GM23248 (cell line): ENCODE measurements at regions not wholly inside any gene's neighbourhood (a gene's known extent, or its start where the extent isn't known, plus 50 kb on each side); places are given as distances from the start of the nearest gene placed in this dataset.

Experiments
- DNase-seq: peaks from one replicate; pipeline ENCODE4 v3.0.0-alpha.2; 2015
- H2AFZ ChIP-seq: fragments of 200-600 bp; sonication (generic); 2 replicates; pipeline ENCODE4 v1.6.1; 2016; ENCODE audit warnings: antibody characterized with exemption
- H3F3A ChIP-seq: fragments of 200-600 bp; sonication (generic); 2 replicates; pipeline ENCODE4 v1.6.1; 2016; ENCODE audit warnings: mild to moderate bottlenecking, antibody characterized with exemption, mixed run types; ENCODE audit not compliant: insufficient read depth
- H3K27ac ChIP-seq: fragments of 200-600 bp; sonication (generic); 2 replicates; pipeline ENCODE4 v1.5.1; 2016; ENCODE audit warnings: mild to moderate bottlenecking
- H3K27me3 ChIP-seq: fragments of 200-600 bp; sonication (generic); replicated peaks from 2 replicates; pipeline ENCODE4 v1.6.1; 2016; ENCODE audit warnings: mild to moderate bottlenecking; ENCODE audit not compliant: insufficient read depth
- H3K36me3 ChIP-seq: fragments of 200-600 bp; sonication (generic); 2 replicates; pipeline ENCODE4 v1.6.1; 2016; ENCODE audit warnings: low read depth, mild to moderate bottlenecking
- H3K4me1 ChIP-seq: fragments of 200-600 bp; sonication (generic); 2 replicates; pipeline ENCODE4 v1.6.1; 2016; ENCODE audit warnings: mild to moderate bottlenecking; ENCODE audit not compliant: insufficient read depth
- H3K4me2 ChIP-seq: fragments of 200-600 bp; sonication (generic); one replicate; pipeline ENCODE4 v1.6.1; 2016; ENCODE audit warnings: mild to moderate bottlenecking; ENCODE audit not compliant: unreplicated experiment
- H3K4me3 ChIP-seq: fragments of 200-600 bp; sonication (generic); 2 replicates; pipeline ENCODE4 v1.5.1; 2016; ENCODE audit warnings: mild to moderate bottlenecking
- H3K79me2 ChIP-seq: fragments of 200-600 bp; sonication (generic); 2 replicates; pipeline ENCODE4 v1.6.1; 2016; ENCODE audit warnings: mild to moderate bottlenecking; ENCODE audit not compliant: insufficient read depth
- H3K9ac ChIP-seq: fragments of 200-600 bp; sonication (generic); 2 replicates; pipeline ENCODE4 v1.6.1; 2016; ENCODE audit warnings: mild to moderate bottlenecking
- H3K9me2 ChIP-seq: fragments of 200-600 bp; sonication (generic); 2 replicates; pipeline ENCODE4 v1.6.1; 2016; ENCODE audit warnings: mixed run types, mild to moderate bottlenecking, moderate library complexity; ENCODE audit not compliant: insufficient read depth
- H3K9me3 ChIP-seq: fragments of 200-600 bp; sonication (generic); one replicate; pipeline ENCODE4 v1.6.1; 2017; ENCODE audit warnings: low read depth
- H4K20me1 ChIP-seq: fragments of 200-600 bp; sonication (generic); 2 replicates; pipeline ENCODE4 v1.6.0; 2016; ENCODE audit not compliant: insufficient read depth
- EZH2 ChIP-seq: fragments of 200-600 bp; sonication (generic); IDR thresholded peaks from 2 replicates; pipeline ENCODE4 v1.6.1; 2018; ENCODE audit warnings: antibody characterized with exemption, mild to moderate bottlenecking; ENCODE audit not compliant: insufficient read depth, poor library complexity, severe bottlenecking
- EZH2phosphoT487 ChIP-seq: fragments of 200-600 bp; sonication (generic); IDR thresholded peaks from 2 replicates; pipeline ENCODE4 v1.6.1; 2018; ENCODE audit warnings: antibody characterized with exemption, moderate library complexity, mild to moderate bottlenecking, low read depth; ENCODE audit not compliant: insufficient read depth
- WGBS, 2 experiments: methylation state at CpG; one replicate each; pipeline ENCODE4 v1.1.6; 2015 to 2017; ENCODE audit warnings: low lambda C conversion rate in 2 of 2, low coverage in 1 of 2; ENCODE audit errors: missing lambda C conversion rate in 2 of 2; 5-methylcytosine and 5-hydroxymethylcytosine counted together
- in situ Hi-C: fragments of 300-500 bp; cut with MboI; formaldehyde crosslinking; loops from 2 replicates; pipeline ENCODE4 v1.15.0; 2020

GRCh38 chr2:129293326-129293725 is 686.1 kb upstream of the RAB6C start:
- TF ChIP-seq EZH2, result no peak
- no peak for TF ChIP-seq EZH2phosphoT487
- in situ Hi-C loops, result no loop called here

GRCh38 chr2:129296396-129296795 is 683.1 kb upstream of the RAB6C start:
- Histone ChIP-seq H3K9ac (no peak overlapping the region), H3K9me3 (no peaks in the 10 kb centered on the region), H3K79me2 (no peaks in the 10 kb centered on the region), H3K4me2 (no peak overlapping the region), H3K27me3 (no peaks in the 10 kb centered on the region), H3F3A (no peaks in the 10 kb centered on the region), H2AFZ (no peak overlapping the region), H3K4me1 (no peaks in the 10 kb centered on the region), H3K36me3 (no peaks in the 10 kb centered on the region), H3K27ac (no peak overlapping the region), H4K20me1 (no peaks in the 10 kb centered on the region), H3K9me2 (no peaks in the 10 kb centered on the region), H3K4me3 (no peak overlapping the region)
- TF ChIP-seq EZH2phosphoT487 (no peak), EZH2 (no peak)
- in situ Hi-C loops, result no loop called here
- no peak for DNase-seq
- 43% methylated on average over 4 of the region's 4 CpGs for WGBS, 2 experiments

More at GRCh38 chr2:129293326-129293725, 686.1 kb upstream of the RAB6C start:
- Histone ChIP-seq H3K27ac (no peak overlapping the region), H3K27me3 (no peaks in the 10 kb centered on the region), H4K20me1 (no peaks in the 10 kb centered on the region), H3K9ac (no peak overlapping the region), H3K36me3 (no peaks in the 10 kb centered on the region), H3K79me2 (no peaks in the 10 kb centered on the region), H2AFZ (no peak overlapping the region), H3K4me2 (no peak overlapping the region), H3K9me2 (no peaks in the 10 kb centered on the region), H3F3A (no peaks in the 10 kb centered on the region), H3K4me1 (no peaks in the 10 kb centered on the region), H3K4me3 (no peak overlapping the region), H3K9me3 (no peaks in the 10 kb centered on the region)
- DNase-seq, result no peak
- 0% methylated on average over 1 of the region's 1 CpG for WGBS, 2 experiments

- H4K20me1 ChIP-seq, result no peaks in the 10 kb centered on the region
- in situ Hi-C loops, result no loop called here
Observed at GRCh38 chr2:129296806-129297205, 682.7 kb upstream of the RAB6C start.

GRCh38 chr2:129297430-129297829 is 682.0 kb upstream of the RAB6C start:
- Histone ChIP-seq H3K27me3 (no peaks in the 10 kb centered on the region), H3K4me2 (no peak overlapping the region), H3K9me3 (no peaks in the 10 kb centered on the region), H3K4me3 (no peak overlapping the region), H4K20me1 (no peaks in the 10 kb centered on the region), H3K79me2 (no peaks in the 10 kb centered on the region), H3K27ac (no peak overlapping the region), H3F3A (no peaks in the 10 kb centered on the region), H2AFZ (no peak overlapping the region), H3K36me3 (no peaks in the 10 kb centered on the region), H3K9ac (no peak overlapping the region), H3K9me2 (no peaks in the 10 kb centered on the region), H3K4me1 (no peaks in the 10 kb centered on the region)
- in situ Hi-C loops, result no loop called here
- TF ChIP-seq EZH2, result no peak
- no peak for TF ChIP-seq EZH2phosphoT487
- DNase-seq, result no peak
- 4 to 13% methylated on average over 4 of the region's 4 CpGs for WGBS, 2 experiments

More at GRCh38 chr2:129296806-129297205, 682.7 kb upstream of the RAB6C start:
- Histone ChIP-seq H3K4me1 (no peaks in the 10 kb centered on the region), H3K36me3 (no peaks in the 10 kb centered on the region), H3K4me2 (no peak overlapping the region), H3K9ac (no peak overlapping the region), H3K9me3 (no peaks in the 10 kb centered on the region), H3K27ac (no peak overlapping the region), H3F3A (no peaks in the 10 kb centered on the region), H3K9me2 (no peaks in the 10 kb centered on the region), H2AFZ (no peak overlapping the region), H3K79me2 (no peaks in the 10 kb centered on the region), H3K4me3 (no peak overlapping the region), H3K27me3 (no peaks in the 10 kb centered on the region)
- TF ChIP-seq EZH2 (no peak), EZH2phosphoT487 (no peak)
- 7 to 8% methylated on average over 5 of the region's 5 CpGs for WGBS, 2 experiments
- DNase-seq, result no peak

GRCh38 chr2:129299338-129299737 is 680.1 kb upstream of the RAB6C start:
- Histone ChIP-seq H3K9ac (no peak overlapping the region), H3K27ac (no peak overlapping the region), H3K9me3 (no peaks in the 10 kb centered on the region), H3F3A (no peaks in the 10 kb centered on the region), H3K9me2 (no peaks in the 10 kb centered on the region), H3K27me3 (no peaks in the 10 kb centered on the region), H3K4me3 (no peak overlapping the region), H2AFZ (no peak overlapping the region), H3K4me2 (no peak overlapping the region), H4K20me1 (no peaks in the 10 kb centered on the region), H3K36me3 (no peaks in the 10 kb centered on the region), H3K4me1 (no peaks in the 10 kb centered on the region), H3K79me2 (no peaks in the 10 kb centered on the region)
- WGBS, 2 experiments, result 49 to 65% methylated on average over 2 of the region's 2 CpGs
- in situ Hi-C loops, result no loop called here
- no peak for DNase-seq
- no peak for TF ChIP-seq EZH2
- no peak for TF ChIP-seq EZH2phosphoT487
